GM21390 (cell line): ENCODE measurements at regions not wholly inside any gene's neighbourhood (a gene's known extent, or its start where the extent isn't known, plus 50 kb on each side); places are given as distances from the start of the nearest gene placed in this dataset.
"Not testable (repeated sequence)": the region's sequence is repeated elsewhere in the genome, so short reads cannot be mapped to it uniquely, and the experiment has no call there.

Experiments used
- ATAC-seq: cut with Tn5 transposase; IDR thresholded peaks from one replicate; pipeline ENCODE4 v1.9.1; 2021; ENCODE audit not compliant: unreplicated experiment

DNA sequence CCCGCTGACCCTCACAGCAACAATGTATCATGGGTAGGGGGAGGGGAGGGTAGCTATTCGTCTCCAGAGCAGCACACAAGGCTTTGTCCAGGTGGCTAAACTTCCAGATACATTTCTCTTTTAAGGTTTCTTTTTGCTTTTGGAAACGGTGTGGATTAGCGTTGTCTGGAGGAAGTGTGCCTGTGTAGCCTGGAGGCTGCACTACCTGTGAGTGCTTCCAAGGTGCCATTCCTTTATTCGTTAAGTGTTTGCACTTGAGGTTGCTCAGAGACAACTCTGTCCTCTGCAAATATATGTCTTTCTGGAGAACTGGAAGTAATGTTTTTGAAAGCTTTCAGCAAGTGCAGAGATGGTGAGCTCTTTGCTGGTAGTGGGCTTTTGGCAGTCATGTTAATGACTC, 53.1 kb downstream of the HSFY1 start:
- not testable (repeated sequence) for ATAC-seq

DNA sequence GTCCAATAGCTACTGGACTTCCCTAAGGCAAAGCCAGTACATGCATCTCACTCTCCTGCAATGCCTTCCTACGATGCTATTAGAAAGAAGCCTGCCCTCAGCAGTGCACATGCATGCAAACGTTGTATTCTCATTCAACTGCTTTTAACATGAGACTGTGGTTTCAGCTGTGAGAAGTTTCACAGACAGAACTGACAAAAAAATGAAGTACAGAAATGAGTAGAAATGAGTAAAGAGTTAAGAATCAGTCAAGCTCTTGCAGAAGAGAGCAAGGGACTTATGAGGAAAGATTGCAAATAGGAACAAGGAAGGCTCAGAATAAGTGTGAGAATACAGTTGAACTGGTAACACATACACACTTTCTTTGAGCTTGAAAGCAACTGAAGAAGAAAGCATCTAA, 54.8 kb downstream of the HSFY1 start:
- peak; percentile 84 for ATAC-seq

DNA sequence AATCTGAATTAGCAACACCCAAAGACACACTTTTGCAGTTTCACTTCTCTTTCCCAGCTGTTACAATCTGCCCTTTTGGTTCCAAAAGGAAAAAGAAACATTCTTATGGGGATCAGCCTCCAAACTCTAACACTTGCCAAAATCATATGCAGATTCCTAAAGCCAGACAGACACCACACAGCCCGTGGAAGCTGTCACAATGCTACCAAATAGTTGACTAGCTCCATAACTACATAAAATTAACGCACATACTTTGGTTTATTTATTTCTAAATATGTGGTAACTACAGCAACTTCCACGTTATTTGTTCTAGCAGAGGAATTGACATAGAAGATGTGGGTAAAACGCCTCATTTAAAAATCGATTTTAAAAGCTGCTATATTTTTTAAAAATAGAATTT, 59.7 kb downstream of the HSFY1 start:
- not testable (repeated sequence) for ATAC-seq

DNA sequence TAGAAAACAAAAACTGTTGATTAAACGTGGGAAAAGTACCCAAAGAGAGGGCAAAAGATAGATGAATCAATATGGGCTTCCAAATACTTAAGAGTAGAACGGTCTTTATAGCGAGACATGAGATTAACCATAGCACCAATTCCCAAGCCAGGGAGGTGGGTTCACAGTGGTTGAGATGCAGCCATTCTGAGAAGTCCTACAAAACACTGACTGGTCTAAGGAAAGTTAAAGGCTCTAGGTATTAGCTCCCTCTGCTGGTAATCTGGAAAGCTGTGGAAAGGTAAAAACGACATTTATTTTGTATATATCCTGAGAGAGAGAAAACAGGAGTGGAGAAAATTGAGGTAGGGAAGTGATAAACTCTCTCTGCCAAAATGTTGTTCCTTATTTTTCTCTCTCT, 61.7 kb downstream of the HSFY1 start:
- not testable (repeated sequence) for ATAC-seq

DNA sequence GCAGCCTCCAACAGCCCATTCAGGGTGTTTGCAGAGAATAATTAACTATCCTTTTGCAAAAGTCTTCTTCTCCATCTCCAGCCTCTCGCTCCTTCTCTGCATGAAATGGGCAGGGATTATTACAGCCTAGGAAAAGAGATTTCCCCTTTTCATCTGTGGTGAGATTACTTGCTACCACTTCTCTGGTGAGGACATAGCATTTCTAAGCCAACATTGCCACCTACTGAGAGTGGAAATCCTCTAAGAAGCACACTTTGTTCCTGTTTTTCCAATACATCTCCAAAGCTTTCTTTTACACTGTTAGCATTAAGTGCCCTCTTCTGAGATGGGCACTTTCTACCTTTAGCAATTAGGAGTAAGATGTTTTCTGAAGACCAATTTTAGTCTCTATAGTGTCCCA, 69.3 kb downstream of the HSFY1 start:
- not testable (repeated sequence) for ATAC-seq

DNA sequence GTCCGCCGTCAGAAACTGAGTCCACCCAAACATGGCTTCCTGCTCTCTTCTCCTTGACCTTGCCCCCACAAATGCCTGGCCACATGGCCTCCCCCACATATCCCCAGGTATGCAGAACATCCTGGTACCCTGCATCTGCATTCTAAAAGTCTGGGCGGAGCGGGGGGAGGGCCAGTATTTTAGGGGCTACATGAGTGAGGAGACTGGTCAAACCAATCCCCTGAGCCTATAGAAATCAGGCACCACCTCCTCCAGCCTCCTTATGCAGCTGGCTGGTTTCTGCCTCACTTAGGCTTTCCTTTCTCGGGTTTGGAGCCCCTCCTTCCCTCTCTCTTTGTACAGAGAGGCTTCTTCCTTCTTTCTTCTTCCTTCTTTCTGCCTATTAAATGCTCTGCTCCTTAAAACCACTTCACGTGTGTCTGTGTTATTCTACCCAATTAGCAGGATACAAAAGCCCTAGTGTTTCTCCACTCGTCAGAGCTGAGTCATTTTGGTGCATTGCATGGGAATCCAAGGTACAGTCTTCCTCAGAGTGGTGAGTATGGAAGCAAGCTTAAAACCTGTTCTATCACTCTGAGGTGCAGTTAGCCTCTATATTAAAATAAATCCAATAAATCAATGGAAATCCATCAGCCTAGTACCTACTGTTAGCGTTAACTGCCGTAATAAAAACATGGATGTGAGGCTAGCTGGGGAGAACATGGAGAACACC, 83.4 kb downstream of the HSFY1 start:
- ATAC-seq: not testable (repeated sequence)

DNA sequence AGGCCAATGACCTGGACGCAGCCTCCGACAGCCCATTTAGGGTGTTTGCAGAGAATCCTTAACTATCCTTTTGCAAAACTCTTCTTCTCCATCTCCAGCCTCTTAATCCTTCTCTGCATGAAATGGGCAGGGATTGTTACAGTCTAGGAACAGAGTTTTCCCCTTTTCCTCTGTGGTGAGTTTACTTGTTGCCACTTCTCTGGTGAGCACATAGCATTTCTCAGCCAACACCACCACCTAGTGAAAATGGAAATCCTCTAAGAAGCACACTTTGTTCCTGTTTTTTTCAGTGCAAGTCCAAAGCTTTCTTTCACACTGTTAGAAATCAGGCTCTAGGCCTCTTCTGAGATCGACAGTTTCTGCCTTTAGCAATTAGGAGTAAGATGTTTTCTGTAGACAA, 84.1 kb downstream of the HSFY1 start:
- ATAC-seq: not testable (repeated sequence)

DNA sequence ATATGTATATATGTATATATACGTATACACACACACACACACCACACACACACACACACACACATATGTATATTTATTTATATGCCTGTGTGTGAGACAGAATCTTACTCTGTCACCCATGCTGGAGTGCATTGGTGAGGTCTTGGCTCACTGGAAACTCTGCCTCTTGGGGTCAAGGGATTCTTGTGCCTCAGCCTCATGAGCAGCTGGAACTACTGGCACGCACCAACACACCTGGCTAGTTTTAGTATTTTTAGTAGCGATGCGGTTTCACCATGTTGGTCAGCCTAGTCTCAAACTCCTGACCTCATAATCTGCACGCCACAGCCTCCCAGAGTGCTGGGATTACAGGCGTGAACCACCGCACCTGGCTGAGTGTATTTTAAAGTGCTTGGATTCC, 85.1 kb downstream of the HSFY1 start:
- ATAC-seq: not testable (repeated sequence)

DNA sequence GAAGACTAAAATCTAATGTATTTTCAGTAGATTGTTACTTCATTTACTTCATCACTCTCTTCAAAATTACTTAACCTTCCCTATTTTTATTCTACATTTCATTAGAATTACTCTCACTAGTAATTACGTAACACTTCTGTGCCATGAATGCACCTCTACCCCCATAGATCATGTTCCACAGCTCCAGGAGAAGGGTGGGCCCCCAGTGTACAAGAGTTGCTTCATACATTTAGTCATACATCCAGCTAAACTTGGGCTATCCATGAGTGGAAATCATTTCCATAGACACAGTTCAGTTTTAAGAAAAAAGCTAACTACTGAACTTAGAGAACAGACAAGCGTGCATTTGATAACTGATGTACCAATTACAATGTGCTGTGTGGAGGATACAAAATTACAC, 104.2 kb downstream of the HSFY1 start:
- no peak for ATAC-seq

DNA sequence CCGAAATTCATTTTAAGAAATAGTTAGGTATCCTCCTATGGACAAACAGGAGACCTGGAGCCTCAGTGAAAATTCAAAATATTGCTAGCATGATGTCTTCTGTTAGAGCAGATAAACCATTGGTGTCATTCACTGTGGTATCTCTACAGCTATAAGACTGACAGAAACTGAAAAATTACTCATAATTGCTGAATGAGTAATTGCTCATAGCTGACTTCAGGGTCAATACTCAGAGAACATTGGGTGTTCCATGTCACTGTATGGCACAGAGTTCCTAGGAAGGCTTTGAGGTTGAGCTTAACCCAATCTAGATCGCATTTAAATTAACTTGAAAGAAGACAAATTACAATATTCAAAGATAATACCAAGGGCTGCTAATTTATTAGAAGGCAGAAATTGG, 109.0 kb downstream of the HSFY2 start:
- no peak for ATAC-seq

DNA sequence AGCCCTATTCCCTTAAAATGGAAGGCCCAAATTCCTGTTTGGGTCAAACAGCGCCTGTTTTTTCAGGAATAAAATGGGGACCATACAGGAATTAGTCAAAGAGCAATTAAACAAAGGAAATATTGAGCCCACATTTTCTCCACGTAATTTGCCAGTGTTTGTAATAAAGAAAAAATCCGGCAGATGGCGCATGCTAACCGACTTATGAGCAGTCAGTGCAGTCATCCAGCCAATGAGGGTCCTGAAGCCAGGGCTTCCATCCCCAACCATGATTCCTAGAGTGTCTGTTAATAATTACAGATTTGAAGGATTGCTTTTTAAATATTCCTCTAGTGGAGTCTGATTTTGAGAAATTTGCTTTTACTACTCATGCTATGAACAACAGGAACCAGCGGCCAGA, 103.7 kb downstream of the HSFY2 start:
- ATAC-seq: no peak

DNA sequence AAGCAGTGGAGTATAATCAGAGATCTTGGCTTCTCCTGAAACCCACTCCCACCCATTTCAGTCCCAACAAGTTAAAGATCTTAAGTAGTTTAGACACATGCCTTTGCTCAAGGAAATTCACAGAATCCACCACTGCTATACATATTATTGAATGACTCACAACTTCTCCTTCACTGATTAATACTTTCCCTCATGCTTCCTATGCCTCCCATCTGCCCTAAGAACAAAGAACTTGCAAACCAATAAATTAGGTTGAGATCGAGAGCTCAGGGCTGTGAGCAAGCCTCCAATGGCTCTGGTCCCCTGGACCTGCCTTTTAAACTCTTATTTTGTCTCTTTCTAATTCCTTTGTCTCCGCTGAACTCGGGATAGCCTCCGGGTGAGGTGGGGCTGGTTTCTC, 101.6 kb downstream of the HSFY2 start:
- ATAC-seq: no peak

DNA sequence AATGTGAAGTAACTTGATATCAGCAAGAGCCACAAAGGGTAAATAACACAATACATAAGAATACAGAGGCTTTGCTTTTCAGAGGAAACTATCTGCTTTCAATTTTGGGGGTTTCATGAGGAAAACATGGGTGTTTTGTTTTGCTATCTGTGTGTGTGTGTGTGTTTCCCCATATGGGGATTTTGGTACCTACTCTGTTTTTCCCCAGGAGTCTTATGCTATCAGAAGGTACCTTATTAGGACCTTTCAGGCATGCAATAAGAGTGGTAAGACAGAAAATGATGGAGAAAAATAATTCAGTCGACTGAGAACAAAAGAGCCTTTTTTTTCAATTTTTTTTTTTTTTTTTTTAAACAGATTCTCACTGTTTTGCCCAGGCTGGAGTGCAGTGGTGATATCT, 87.5 kb downstream of the HSFY2 start:
- not testable (repeated sequence) for ATAC-seq

DNA sequence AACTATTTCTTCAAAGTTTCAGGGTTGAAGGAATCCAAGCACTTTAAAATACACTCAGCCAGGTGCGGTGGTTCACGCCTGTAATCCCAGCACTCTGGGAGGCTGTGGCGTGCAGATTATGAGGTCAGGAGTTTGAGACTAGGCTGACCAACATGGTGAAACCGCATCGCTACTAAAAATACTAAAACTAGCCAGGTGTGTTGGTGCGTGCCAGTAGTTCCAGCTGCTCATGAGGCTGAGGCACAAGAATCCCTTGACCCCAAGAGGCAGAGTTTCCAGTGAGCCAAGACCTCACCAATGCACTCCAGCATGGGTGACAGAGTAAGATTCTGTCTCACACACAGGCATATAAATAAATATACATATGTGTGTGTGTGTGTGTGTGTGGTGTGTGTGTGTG, 85.2 kb downstream of the HSFY2 start:
- ATAC-seq: not testable (repeated sequence)

DNA sequence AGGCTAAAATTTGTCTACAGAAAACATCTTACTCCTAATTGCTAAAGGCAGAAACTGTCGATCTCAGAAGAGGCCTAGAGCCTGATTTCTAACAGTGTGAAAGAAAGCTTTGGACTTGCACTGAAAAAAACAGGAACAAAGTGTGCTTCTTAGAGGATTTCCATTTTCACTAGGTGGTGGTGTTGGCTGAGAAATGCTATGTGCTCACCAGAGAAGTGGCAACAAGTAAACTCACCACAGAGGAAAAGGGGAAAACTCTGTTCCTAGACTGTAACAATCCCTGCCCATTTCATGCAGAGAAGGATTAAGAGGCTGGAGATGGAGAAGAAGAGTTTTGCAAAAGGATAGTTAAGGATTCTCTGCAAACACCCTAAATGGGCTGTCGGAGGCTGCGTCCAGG, 84.1 kb downstream of the HSFY2 start:
- not testable (repeated sequence) for ATAC-seq

DNA sequence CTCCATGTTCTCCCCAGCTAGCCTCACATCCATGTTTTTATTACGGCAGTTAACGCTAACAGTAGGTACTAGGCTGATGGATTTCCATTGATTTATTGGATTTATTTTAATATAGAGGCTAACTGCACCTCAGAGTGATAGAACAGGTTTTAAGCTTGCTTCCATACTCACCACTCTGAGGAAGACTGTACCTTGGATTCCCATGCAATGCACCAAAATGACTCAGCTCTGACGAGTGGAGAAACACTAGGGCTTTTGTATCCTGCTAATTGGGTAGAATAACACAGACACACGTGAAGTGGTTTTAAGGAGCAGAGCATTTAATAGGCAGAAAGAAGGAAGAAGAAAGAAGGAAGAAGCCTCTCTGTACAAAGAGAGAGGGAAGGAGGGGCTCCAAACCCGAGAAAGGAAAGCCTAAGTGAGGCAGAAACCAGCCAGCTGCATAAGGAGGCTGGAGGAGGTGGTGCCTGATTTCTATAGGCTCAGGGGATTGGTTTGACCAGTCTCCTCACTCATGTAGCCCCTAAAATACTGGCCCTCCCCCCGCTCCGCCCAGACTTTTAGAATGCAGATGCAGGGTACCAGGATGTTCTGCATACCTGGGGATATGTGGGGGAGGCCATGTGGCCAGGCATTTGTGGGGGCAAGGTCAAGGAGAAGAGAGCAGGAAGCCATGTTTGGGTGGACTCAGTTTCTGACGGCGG, 83.5 kb downstream of the HSFY2 start:
- ATAC-seq: not testable (repeated sequence)

DNA sequence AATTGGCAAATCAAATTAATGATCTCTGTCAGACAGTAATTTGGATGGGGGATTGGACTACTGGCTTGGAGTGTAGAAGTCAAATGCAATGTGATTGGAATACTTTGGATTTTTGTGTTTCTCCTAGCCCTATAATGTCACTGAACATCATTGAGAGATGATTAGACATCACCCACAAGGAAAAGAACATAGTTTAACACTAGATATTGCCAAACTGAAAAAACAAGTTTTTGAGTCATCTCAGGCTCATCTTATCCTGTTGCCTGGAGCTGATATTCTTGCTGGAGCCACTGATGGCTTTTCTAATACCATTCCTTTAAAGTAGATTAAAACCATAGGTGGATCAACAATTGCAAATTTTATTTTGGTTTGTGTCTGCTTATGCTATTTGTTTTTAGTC, 76.7 kb downstream of the HSFY2 start:
- not testable (repeated sequence) for ATAC-seq

DNA sequence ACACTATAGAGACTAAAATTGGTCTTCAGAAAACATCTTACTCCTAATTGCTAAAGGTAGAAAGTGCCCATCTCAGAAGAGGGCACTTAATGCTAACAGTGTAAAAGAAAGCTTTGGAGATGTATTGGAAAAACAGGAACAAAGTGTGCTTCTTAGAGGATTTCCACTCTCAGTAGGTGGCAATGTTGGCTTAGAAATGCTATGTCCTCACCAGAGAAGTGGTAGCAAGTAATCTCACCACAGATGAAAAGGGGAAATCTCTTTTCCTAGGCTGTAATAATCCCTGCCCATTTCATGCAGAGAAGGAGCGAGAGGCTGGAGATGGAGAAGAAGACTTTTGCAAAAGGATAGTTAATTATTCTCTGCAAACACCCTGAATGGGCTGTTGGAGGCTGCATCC, 69.3 kb downstream of the HSFY2 start:
- not testable (repeated sequence) for ATAC-seq

DNA sequence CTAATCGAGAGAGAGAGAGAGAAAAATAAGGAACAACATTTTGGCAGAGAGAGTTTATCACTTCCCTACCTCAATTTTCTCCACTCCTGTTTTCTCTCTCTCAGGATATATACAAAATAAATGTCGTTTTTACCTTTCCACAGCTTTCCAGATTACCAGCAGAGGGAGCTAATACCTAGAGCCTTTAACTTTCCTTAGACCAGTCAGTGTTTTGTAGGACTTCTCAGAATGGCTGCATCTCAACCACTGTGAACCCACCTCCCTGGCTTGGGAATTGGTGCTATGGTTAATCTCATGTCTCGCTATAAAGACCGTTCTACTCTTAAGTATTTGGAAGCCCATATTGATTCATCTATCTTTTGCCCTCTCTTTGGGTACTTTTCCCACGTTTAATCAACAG, 61.8 kb downstream of the HSFY2 start:
- not testable (repeated sequence) for ATAC-seq

DNA sequence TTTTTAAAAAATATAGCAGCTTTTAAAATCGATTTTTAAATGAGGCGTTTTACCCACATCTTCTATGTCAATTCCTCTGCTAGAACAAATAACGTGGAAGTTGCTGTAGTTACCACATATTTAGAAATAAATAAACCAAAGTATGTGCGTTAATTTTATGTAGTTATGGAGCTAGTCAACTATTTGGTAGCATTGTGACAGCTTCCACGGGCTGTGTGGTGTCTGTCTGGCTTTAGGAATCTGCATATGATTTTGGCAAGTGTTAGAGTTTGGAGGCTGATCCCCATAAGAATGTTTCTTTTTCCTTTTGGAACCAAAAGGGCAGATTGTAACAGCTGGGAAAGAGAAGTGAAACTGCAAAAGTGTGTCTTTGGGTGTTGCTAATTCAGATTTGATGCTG, 59.8 kb downstream of the HSFY2 start:
- ATAC-seq: not testable (repeated sequence)

DNA sequence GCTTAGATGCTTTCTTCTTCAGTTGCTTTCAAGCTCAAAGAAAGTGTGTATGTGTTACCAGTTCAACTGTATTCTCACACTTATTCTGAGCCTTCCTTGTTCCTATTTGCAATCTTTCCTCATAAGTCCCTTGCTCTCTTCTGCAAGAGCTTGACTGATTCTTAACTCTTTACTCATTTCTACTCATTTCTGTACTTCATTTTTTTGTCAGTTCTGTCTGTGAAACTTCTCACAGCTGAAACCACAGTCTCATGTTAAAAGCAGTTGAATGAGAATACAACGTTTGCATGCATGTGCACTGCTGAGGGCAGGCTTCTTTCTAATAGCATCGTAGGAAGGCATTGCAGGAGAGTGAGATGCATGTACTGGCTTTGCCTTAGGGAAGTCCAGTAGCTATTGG, 54.8 kb downstream of the HSFY2 start:
- ATAC-seq: peak; percentile 65

DNA sequence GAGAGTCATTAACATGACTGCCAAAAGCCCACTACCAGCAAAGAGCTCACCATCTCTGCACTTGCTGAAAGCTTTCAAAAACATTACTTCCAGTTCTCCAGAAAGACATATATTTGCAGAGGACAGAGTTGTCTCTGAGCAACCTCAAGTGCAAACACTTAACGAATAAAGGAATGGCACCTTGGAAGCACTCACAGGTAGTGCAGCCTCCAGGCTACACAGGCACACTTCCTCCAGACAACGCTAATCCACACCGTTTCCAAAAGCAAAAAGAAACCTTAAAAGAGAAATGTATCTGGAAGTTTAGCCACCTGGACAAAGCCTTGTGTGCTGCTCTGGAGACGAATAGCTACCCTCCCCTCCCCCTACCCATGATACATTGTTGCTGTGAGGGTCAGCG, 53.1 kb downstream of the HSFY2 start:
- not testable (repeated sequence) for ATAC-seq
